ENCODE measurements at regions not wholly inside any gene's neighbourhood (a gene's known extent, or its start where the extent isn't known, plus 50 kb on each side); places are given as distances from the start of the nearest gene placed in this dataset.

DNA sequence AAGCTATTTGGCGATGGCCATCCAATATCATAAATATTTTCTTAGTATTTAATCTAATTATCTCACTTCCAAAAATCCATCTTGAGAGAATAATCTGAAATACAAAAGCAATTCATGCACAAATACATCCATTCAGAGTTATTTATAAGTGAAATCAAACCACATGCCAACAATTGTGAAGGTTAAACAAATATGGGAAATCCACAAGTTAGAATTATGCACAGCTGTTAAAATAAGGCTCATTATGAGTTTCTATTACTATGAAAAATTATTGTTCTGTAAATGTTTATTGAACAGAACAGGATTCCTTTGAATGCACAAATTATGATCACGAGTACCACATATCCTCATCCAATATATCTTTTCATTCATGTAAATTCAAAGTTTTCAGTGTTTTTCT is 267.7 kb downstream of the PLOD2 start:
- TF ChIP-seq, protein P1, sequence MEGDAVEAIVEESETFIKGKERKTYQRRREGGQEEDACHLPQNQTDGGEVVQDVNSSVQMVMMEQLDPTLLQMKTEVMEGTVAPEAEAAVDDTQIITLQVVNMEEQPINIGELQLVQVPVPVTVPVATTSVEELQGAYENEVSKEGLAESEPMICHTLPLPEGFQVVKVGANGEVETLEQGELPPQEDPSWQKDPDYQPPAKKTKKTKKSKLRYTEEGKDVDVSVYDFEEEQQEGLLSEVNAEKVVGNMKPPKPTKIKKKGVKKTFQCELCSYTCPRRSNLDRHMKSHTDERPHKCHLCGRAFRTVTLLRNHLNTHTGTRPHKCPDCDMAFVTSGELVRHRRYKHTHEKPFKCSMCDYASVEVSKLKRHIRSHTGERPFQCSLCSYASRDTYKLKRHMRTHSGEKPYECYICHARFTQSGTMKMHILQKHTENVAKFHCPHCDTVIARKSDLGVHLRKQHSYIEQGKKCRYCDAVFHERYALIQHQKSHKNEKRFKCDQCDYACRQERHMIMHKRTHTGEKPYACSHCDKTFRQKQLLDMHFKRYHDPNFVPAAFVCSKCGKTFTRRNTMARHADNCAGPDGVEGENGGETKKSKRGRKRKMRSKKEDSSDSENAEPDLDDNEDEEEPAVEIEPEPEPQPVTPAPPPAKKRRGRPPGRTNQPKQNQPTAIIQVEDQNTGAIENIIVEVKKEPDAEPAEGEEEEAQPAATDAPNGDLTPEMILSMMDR (IDR thresholded peaks at IDR 0.05; ENCODE audit: insufficient read depth, low read depth, low read length), result no peak
- TF ChIP-seq EZH2 (IDR thresholded peaks at IDR 0.05; ENCODE audit: insufficient read depth, low read length), result no peak

All from astrocyte (in vitro differentiated cells and primary cell).